GM18498 (cell line): ENCODE measurements at regions not wholly inside any gene's neighbourhood (a gene's known extent, or its start where the extent isn't known, plus 50 kb on each side); places are given as distances from the start of the nearest gene placed in this dataset.

Experiments
- ATAC-seq: cut with Tn5 transposase; IDR thresholded peaks from one replicate; pipeline ENCODE4 v1.9.1; 2021; ENCODE audit warnings: mild to moderate bottlenecking, moderate library complexity; ENCODE audit not compliant: unreplicated experiment

- no peak for ATAC-seq
Observed at GRCh38 chr9:107733523-107733894, 243.9 kb upstream of the KLF4 start.

- ATAC-seq = no peak
Observed at GRCh38 chr9:107732781-107733522, 243.4 kb upstream of the KLF4 start.

GRCh38 chr9:107731115-107731762, 241.7 kb upstream of the KLF4 start:
- ATAC-seq = no peak

- ATAC-seq = no peak
Observed at GRCh38 chr9:107730666-107731065, 241.1 kb upstream of the KLF4 start.

- ATAC-seq = no peak
Observed at GRCh38 chr9:107727086-107727780, 237.7 kb upstream of the KLF4 start.

- no peak for ATAC-seq
Observed at GRCh38 chr9:107723015-107723414, 233.4 kb upstream of the KLF4 start.

- no peak for ATAC-seq
Observed at GRCh38 chr9:107721705-107722245, 232.2 kb upstream of the KLF4 start.

- ATAC-seq = no peak
Observed at GRCh38 chr9:107720501-107720900, 230.9 kb upstream of the KLF4 start.

- ATAC-seq = no peak
Observed at GRCh38 chr9:107717529-107718314, 228.2 kb upstream of the KLF4 start.

GRCh38 chr9:107715740-107716139, 226.2 kb upstream of the KLF4 start:
- no peak for ATAC-seq

GRCh38 chr9:107713470-107713869, 223.9 kb upstream of the KLF4 start:
- ATAC-seq = no peak

GRCh38 chr9:107712390-107712789, 222.8 kb upstream of the KLF4 start:
- ATAC-seq = no peak

- no peak for ATAC-seq
Observed at GRCh38 chr9:107711542-107711941, 222.0 kb upstream of the KLF4 start.

GRCh38 chr9:107710953-107711352, 221.4 kb upstream of the KLF4 start:
- ATAC-seq = no peak

GRCh38 chr9:107710546-107710945, 221.0 kb upstream of the KLF4 start:
- no peak for ATAC-seq

GRCh38 chr9:107708791-107709190, 219.2 kb upstream of the KLF4 start:
- no peak for ATAC-seq

GRCh38 chr9:107707915-107708441, 218.4 kb upstream of the KLF4 start:
- no peak for ATAC-seq

- no peak for ATAC-seq
Observed at GRCh38 chr9:107707428-107707837, 217.9 kb upstream of the KLF4 start.

- no peak for ATAC-seq
Observed at GRCh38 chr9:107706701-107707427, 217.3 kb upstream of the KLF4 start.

- ATAC-seq = no peak
Observed at GRCh38 chr9:107705521-107705920, 216.0 kb upstream of the KLF4 start.
